ENCODE measurements at regions not wholly inside any gene's neighbourhood (a gene's known extent, or its start where the extent isn't known, plus 50 kb on each side); places are given as distances from the start of the nearest gene placed in this dataset.
A peak's percentile ranks its signal among the peaks of the same experiment; 100 is the strongest.

DNA sequence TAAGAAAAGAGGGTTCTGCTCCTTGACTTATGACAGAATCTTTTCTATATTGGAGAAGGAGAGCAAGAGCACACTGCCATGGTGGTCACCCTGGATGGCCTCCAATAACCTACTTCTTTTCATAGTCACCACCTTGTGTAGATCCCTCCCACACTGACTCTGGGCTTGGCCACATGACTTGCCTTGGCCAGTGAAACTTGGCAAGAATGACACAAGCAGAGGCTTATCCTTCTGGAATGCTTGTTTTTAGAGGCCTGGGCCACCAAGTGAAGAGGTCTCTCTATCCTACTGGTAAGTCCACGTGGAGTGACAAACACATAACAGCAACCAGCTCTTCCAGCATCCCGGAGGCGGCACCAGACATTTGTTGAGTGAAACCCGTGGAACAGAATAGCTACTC, 349.4 kb upstream of the JARID2 start:
- no peak overlapping the region for H3K4ac ChIP-seq (ENCODE audit: low read depth, low read length)
- peaks cover 5% of the 10 kb centered on the region for H3K79me1 ChIP-seq (ENCODE audit: insufficient read depth, low read depth, low read length, poor library complexity, severe bottlenecking)
- H2AFZ ChIP-seq (ENCODE audit: low read length): no peak overlapping the region
- no peaks in the 10 kb centered on the region for H3K27me3 ChIP-seq (ENCODE audit: insufficient read depth, low read length)
- Mint-ChIP-seq H3K36me3 (ENCODE audit: insufficient read depth in 1 of 3, low read depth in 3 of 3) (peaks cover 16 to 59% (median 28%) of the 10 kb centered on the region in 3 experiments), H3K4me3 (no peak overlapping the region), H3K27me3 (ENCODE audit: low read depth) (no peaks in the 10 kb centered on the region; the same call in 1 of the 2 replicates), H3K27ac (peak overlapping the region in 1 of 3 experiments; percentile 77; a peak in 1 of 7 replicates), H3K9me3 (peaks cover 36 to 44% of the 10 kb centered on the region in 2 experiments), H3K4me1 (peaks cover 17 to 18% of the 10 kb centered on the region in 2 experiments)
- H2AK5ac ChIP-seq (ENCODE audit: insufficient read length, low read length): no peak overlapping the region
- no peak for DNase-seq
- no peak overlapping the region for H2BK5ac ChIP-seq (ENCODE audit: insufficient read length, low read length)
- H3T11ph ChIP-seq (ENCODE audit: low read length): no peak overlapping the region
- H3K18ac ChIP-seq (ENCODE audit: insufficient read length, low read depth, low read length): no peak overlapping the region
- H3K23me2 ChIP-seq (ENCODE audit: insufficient read length, low read depth, low read length, poor library complexity, severe bottlenecking): no peaks in the 10 kb centered on the region
- peaks cover 6% of the 10 kb centered on the region; the same call in 1 of the 2 replicates for H3K4me1 ChIP-seq (ENCODE audit: insufficient read depth, low read length)
- no peak overlapping the region for H4K5ac ChIP-seq (ENCODE audit: insufficient read length, low read depth, low read length)
- no peak overlapping the region for H3K4me2 ChIP-seq (ENCODE audit: insufficient read depth, insufficient read length, low read length)
- no peak overlapping the region for H2BK15ac ChIP-seq (ENCODE audit: low read depth, low read length)
- H2BK120ac ChIP-seq (ENCODE audit: low read depth, low read length, poor library complexity, severe bottlenecking): no peak overlapping the region
- H2BK20ac ChIP-seq (ENCODE audit: low read depth, low read length, poor library complexity, severe bottlenecking): no peak overlapping the region
- no peak overlapping the region for H3K9ac ChIP-seq (ENCODE audit: extremely low read depth, insufficient read length, low read length)
- H3K79me2 ChIP-seq (ENCODE audit: insufficient read depth, low read length): peaks cover 2% of the 10 kb centered on the region; the same call in 1 of the 2 replicates
- H4K91ac ChIP-seq (ENCODE audit: insufficient read length, low read depth, low read length): no peak overlapping the region
- H4K20me1 ChIP-seq (ENCODE audit: control insufficient read depth, insufficient read depth, insufficient read length): no peaks in the 10 kb centered on the region
- TF ChIP-seq, protein P1, sequence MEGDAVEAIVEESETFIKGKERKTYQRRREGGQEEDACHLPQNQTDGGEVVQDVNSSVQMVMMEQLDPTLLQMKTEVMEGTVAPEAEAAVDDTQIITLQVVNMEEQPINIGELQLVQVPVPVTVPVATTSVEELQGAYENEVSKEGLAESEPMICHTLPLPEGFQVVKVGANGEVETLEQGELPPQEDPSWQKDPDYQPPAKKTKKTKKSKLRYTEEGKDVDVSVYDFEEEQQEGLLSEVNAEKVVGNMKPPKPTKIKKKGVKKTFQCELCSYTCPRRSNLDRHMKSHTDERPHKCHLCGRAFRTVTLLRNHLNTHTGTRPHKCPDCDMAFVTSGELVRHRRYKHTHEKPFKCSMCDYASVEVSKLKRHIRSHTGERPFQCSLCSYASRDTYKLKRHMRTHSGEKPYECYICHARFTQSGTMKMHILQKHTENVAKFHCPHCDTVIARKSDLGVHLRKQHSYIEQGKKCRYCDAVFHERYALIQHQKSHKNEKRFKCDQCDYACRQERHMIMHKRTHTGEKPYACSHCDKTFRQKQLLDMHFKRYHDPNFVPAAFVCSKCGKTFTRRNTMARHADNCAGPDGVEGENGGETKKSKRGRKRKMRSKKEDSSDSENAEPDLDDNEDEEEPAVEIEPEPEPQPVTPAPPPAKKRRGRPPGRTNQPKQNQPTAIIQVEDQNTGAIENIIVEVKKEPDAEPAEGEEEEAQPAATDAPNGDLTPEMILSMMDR (conservative IDR thresholded peaks at IDR 0.05): no peak
- H3K56ac ChIP-seq (ENCODE audit: insufficient read length, low read depth, low read length): no peak overlapping the region
- H3K27ac ChIP-seq (ENCODE audit: insufficient read length, low read depth, low read length): no peak overlapping the region
- no CpG with 5 or more reads among the region's 4 CpGs for WGBS (ENCODE audit: extremely low coverage, insufficient read length, low lambda C conversion rate)
- H3K23ac ChIP-seq (ENCODE audit: insufficient read length, low read depth, low read length): no peak overlapping the region
- no peaks in the 10 kb centered on the region for H3K9me3 ChIP-seq (ENCODE audit: control insufficient read depth, low read depth, low read length)
- H4K8ac ChIP-seq (replicated peaks; ENCODE audit: insufficient read length, low read depth, low read length): no peak overlapping the region
- no peak overlapping the region for H2BK12ac ChIP-seq (ENCODE audit: insufficient read length, low read depth, low read length)
- no peak overlapping the region for H3K14ac ChIP-seq (ENCODE audit: insufficient read depth, low read length)
